ENCODE measurements at regions not wholly inside any gene's neighbourhood (a gene's known extent, or its start where the extent isn't known, plus 50 kb on each side); places are given as distances from the start of the nearest gene placed in this dataset.
"Not testable (repeated sequence)": the region's sequence is repeated elsewhere in the genome, so short reads cannot be mapped to it uniquely, and the experiment has no call there.

DNA sequence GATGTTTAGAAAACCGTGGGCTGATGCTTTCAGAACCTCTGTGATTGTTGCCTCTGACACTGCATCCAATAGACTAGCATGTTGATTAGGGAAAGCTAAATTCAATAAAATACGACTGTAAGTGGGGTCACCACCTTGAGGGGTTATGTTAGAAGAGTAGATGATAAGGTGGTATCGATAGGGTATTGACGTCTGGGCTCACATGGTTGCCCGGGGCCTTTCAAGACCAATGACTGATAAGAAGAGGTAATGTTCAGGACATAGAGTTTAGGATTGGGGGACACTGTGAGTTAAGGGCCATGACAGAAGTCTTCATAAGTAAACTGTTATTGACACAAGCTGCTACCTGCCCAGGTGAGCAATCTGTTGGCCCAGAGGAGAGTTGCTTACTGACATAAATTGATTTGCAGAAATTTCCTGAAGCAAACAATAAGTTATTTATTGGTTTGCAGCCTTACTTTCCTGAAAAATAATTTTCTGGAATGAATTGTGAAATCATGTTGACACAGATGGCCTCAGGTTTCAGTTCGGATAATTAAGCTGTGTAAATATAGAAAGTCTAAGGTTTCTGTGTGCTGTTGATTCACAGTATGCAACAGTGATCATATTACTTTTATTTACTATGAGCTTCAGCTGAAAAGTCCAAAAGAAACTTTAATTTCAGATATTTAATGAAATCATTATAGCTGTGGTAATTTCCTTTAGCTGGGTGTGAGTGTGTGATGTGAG lies 289.9 kb upstream of the PRSS16 start:
- DNase-seq, result not testable (repeated sequence)

DNA sequence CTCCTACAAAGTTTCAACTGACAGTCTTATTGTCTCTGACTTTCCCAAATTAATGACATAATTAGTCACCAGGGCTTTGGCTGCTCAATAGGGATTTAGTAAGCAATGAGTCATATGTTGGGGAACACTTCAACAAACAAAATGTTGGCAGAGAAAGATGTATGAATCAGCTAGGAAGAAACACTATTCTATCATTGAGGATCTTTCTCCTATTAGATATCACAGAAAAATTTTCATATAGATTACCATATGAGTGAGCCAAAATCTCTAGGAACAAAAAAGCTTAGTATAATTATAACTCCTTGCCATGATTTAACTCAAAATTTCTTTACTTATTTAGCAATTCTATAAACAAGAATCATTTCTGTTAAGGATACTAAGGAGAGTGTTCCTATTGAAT lies 286.3 kb upstream of the PRSS16 start:
- DNase-seq, result not testable (repeated sequence)

DNA sequence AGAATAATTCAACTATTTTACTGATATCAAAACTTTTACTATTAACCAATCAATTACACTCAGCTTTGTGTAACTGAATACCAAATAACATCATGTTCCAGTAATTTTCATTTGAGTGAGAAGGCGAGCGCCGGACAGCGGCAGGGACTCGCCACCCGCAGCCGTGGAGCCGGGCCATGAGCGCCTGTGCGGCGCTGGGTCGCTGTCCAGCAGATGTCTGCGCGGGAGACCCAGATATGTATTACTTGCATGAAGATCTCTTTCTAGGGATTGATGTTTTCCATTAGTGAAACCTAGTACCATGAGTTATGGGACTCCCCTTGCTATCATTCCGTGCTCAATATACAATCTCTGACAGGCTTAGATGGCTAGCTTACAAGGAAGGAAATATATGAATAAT lies 245.1 kb upstream of the PRSS16 start:
- no peak for DNase-seq

DNA sequence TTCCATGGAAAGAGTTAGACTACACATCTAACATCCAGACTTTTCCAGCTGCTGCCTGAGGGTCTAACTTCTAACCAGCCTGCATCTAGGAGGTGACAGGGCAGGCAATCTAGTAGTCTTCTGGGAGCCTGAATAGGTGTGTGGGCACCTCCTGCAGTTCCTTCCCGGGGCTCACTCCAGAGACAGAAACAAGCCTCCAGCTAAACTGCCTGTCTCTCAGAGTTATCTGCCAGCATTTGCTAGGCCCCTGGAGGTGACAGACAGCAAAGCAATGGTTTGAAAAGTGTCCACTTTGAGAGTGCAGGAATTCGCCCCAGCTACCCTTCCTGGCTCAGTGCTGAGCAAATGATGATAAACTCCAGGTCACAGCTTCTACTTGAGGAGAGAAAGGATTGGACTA lies 240.5 kb upstream of the PRSS16 start:
- DNase-seq, result no peak

DNA sequence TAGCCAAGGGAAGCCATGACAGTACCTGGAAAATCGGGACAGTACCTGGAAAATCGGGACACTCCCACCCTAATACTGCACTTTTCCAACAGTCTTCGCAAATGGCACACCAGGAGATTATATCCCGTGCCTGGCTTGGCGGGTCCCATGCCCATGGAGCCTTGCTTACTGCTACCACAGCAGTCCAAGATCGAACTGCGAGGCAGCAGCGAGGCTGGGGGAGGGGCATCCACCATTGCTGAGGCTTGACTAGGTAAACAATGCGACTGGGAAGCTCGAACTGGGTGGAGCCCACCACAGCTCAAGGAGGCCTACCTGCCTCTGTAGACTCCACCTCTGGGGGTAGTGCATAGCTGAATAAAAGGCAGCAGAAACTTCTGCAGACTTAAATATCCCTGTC lies 238.9 kb upstream of the PRSS16 start:
- DNase-seq, result not testable (repeated sequence)

DNA sequence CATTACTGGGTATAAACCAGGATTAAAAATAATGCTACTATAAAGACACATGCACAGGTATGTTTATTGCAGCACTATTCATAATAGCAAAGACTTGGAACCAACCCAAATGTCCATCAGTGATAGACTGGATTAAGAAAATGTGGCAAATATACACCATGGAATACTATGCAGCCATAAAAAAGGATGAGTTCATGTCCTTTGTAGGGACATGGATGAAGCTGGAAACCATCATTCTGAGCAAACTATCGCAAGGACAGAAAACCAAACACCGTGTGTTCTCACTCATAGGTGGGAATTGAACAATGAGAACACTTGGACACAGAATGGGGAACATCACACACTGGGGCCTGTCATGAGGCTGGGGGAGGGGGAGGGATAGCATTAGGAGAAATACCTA lies 233.4 kb upstream of the PRSS16 start:
- not testable (repeated sequence) for DNase-seq

DNA sequence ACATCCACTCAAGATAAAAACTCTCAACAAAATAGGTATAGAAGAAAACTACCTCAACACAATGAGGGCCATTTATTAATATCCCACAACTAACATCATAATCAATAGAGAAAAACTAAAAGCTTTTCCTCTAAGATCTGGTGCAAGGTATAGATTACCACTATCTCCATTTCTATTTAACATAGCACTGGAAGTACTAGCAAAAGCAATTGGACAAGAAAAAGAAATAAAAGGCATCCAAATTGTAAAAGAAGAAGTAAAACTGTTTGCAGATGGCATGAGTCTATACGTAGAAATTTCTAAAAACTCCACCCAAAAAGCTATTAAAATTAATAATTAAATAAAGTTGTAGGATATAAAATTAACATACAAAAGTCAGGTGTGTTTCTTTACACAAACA lies 230.8 kb upstream of the PRSS16 start:
- no peak for DNase-seq

DNA sequence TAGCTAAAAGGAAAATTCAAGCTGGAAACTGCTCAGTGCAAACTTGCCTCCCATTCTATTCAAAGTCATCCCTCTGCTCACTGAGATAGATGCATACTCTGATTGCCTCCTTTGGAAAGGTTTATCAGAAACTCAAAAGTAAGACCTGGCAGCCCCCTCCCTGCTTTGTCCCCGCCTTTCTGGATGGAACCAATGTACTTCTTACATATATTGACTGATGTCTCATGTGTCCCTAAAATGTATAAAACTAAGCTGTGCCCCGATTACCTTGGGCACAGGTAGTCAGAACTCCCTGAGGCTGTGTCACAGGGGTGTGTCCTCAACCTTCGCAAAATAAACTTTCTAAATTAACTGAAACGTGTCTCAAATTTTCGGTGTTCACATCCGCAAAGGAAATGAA lies 229.1 kb upstream of the PRSS16 start:
- DNase-seq, result not testable (repeated sequence)

DNA sequence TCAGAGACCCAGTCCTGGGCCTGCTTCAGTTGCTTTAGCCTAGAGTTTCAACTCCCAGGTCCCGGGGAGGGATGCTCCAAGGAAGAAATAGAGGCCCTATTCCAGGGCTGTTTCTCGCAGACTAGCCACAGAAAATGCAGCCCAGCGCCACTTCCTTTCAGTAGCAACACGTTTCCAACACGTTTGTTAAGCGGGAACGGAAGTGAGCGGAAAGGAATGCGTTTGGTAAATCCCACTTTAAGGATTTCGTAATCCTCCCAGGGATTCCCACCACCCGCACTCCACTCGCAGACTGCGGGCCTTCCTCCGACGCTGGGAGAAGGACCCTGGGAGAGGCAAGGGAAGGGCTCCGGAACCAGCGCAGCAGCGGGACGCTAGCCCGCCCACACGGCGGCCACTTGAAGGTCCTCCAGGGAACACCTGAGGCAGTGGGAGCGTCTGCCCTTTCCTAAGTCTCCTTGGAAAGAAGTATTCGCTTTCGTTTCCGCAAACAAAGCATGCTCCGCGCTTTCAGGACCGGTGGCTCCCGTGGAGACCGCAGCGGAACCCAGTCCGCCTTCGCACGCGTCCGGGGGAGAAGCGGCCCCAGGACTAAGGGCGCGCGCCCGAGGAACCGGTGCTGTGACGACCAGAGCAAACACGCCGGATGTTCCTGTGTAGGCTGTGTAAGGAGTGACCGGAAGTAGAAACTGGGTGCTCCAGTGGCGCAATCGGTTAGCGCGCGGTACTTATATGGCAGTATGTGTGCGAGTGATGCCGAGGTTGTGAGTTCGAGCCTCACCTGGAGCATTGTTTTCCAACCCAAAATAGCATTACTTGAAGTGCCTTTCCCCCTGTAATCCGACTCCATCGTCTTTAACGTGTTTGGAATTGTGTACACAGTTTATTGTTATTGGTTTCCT lies 227.6 kb upstream of the PRSS16 start:
- peak; percentile 76 for DNase-seq

DNA sequence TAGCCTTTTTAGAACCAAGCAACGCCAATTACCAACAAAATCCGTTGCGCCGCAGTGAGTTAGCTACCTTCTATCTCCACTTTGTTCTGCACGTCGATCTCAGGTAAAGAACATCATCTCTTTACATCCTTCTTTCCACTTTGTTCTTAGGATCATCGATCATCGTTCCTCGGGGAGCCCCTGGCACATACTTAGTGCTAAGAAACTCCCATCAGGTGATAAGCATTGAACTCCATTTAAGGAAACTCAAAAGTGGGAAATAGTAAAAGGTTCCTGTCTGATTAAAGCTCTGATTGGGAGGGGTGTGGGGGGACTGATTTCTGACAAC lies 227.0 kb upstream of the PRSS16 start:
- no peak for DNase-seq

DNA sequence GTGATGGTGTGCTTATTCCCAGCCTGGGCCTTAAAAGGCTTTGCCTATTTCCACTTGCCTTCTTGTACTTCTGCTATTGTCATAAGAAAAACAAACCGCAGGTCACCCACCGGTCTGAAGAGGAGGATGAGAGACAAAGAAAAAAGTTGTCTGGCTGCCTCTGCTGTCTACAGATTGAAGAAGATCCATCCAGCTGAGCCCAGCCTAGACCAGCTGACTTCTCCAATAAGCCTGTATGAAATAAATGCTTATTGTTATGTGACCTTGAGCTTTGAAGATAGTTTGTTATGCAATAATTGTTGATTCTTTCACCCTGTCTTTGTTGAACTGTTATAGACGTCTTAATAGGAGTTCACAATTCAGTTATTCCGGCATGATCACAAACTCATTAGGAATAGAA lies 223.8 kb upstream of the PRSS16 start:
- DNase-seq, result no peak

DNA sequence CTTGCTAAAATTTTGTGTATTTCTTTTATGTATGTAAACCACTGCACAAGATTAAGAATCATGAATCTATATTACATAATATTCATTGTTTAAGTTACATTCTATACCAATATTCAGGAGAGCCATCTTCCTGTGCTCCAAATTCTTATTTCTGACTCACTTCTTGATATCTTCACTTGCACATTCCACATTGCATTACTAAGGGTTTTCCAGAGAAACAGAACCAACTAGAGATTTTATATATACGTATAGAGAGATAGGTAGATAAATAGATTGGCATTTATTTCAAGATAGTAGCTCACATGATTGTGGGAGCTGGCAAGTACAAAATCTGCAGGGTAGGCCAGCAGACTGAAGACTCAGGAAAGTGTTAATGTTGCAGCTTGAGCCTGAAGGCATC lies 222.2 kb upstream of the PRSS16 start:
- no peak for DNase-seq

DNA sequence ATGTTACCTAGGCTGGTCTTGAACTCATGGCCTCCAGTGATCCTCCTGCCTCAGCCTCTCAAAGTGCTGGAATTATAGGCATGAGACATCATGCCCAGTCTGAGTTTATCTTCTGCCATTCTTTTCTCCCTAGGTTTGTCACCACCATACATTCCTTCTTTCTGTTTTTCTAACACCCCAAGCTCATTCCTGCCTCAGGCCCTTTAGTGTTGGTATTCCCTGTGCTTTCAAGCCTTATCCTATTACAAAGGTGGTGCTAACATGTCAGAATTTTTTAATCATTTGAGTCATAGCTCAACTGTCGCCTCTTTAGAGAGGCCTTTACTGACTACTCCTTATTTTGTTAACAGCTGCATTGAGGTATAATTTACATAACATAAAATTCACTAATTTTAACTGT lies 221.1 kb upstream of the PRSS16 start:
- DNase-seq, result no peak

DNA sequence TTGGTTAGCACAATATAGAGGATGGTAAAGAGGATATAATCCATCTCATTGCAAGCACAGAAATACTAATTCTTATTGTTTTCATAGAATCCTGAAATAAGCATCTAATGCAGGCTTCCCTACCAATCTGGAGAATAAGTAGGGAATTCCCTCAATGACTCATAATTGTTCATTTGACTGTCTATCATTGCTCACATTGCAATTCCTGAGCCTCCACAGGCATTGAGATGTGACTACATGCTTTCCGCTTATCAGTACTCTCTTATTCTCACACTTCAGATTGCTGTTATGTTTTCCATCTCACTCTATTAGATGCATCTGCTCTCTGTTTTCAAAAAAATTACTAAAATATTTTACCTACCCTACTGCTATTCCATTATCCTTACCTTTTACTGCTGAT lies 216.2 kb upstream of the PRSS16 start:
- no peak for DNase-seq

DNA sequence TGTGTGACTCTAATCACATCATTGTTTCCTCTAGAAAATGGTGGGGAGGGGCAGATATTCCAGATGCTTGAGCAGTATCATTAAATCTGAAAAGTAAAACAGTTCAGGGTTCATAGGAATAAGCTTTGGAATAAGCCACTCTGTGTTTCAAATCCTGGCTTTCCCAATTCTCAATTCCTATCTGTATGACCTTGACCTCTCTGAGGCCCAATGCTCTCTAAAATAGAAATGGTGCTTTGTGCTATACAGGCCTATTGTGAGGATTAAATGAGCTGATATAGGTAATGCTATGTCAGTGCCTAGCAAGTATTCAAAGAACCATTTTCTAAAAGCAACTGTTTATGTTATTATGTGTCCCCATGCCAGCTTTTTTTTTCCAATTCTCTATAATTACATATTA lies 209.0 kb upstream of the PRSS16 start:
- no peak for DNase-seq

DNA sequence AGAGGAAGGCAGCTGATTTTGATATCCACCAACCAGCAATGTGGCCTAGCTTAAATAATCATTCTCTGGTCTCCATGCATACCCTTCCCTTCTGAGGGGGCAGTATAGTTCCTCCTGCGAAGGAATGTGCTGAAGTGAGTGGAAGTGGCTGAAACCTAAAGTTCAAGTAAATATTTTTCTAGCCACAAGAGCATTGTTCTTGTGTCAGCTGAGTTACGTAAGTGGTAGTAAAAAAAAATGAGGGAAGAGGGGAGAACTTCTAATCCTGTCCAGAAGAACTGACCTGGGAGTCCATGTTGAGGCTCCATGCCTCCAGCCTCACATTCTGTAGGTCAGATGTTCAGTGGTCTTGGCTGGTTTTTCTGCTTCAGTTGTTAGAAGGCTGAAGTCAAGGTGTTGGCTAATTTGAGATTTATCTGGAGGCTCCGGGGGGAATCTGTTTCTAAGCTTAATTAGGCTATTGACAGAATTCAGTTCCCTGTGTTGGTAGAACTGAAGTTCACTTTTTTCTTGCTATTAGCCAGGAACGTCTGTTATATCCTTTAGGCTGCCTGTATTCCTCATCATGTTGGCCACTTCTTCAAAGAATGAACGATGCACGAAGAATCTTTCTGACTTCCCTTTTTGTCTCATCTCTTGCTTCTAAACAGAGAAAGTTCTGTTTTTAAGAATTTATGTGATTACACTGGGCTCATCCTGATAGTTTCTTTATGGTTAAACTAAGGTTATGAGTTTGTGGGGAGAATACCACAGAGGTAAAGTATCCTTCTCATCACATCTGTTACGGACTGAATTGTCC lies 207.1 kb upstream of the PRSS16 start:
- no peak for DNase-seq

DNA sequence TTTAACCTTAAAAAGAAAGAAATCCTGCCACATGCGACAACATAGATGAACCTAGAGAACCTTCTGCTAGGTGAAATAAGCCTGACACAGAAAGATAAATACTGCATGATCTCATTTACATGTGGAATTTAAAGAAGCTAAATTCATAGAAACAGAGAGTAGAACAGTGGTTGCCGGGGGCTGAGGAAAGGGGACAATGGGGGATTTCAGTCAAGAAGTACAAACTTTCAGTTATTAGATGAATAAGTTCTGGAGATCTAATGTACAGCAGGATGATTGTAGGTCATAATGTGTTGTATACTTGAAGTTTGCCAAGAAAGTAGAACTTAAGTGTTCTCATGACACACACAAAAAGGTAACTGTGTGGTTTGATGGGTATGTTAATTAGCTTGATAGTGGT lies 204.3 kb upstream of the PRSS16 start:
- DNase-seq, result no peak

DNA sequence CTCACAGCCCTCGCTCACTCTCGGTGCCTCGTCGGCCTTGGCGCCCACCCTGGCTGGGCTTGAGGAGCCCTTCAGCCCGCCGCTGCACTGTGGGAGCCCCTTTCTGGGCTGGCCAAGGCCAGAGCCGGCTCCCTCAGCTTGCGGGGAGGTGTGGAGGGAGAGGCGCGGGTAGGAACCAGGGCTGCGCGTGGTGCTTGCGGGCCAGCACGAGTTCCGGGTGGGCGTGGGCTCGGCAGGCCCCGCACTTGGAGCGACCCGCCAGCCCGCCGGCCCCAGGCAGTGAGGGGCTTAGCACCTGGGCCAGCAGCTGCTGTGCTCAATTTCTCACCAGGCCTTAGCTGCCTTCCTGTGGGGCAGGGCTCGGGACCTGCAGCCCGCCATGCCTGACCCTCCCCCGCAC lies 202.4 kb upstream of the PRSS16 start:
- not testable (repeated sequence) for DNase-seq

DNA sequence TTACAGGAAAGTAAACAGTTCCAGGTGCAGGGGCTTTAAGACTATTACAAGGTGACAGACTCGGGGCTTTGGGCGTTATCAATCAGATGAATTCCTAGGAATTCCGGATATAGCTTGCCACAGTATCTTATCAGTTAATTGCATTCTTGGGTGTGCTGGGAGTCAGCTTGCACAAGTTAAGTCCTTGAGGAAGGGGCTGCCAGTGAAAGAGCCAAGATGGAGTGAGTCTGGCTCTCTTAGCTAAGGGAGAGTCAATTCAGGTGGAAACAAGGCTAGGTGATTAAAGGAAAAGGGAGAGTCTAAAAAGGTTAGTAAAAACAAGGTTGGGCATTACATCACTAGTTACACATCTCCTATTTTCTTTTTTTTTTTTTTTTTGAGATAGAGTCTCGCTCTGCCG lies 199.8 kb upstream of the PRSS16 start:
- DNase-seq, result not testable (repeated sequence)

DNA sequence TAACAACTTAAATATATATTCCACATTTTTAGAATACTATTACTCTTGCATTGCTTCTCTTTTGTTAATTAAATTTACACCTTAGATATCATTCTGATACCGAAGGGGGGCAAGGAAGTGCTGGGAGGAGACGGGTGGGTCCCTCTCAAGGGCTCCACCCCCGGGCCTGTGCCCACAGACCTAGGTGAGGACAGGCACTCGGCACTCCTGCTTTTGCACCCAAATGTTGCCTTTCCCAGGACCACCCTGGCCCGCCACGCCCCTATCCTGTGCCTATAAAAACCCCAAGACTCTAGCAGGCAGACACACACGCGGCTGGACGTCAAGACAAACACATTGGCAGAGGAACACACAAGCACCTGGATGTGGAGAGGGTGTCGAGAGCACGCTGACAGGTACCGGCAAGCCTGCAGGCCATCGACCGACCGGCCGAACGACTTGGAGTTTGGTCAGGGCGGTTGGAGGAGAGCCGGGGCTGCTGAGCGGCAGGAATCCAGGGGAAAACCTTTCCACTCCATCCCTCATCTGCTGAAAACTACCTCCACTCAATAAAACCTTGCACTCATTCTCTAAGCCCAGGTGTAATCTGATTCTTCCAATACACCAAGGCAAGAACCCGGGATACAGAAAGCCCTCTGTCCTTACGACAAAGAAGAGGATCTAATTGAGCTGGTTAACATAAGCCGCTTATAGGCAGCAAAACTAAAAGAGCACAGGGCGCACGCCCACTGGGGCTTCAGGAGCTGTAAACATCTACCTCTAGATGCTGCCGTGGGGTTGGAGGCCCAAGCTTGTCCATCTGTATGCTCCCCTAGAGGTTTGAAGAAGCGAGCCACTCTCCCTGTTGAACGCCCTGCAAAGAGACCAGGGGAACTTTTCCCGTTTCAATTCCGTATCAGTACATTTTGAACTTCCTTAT lies 197.4 kb upstream of the PRSS16 start:
- DNase-seq, result no peak

DNA sequence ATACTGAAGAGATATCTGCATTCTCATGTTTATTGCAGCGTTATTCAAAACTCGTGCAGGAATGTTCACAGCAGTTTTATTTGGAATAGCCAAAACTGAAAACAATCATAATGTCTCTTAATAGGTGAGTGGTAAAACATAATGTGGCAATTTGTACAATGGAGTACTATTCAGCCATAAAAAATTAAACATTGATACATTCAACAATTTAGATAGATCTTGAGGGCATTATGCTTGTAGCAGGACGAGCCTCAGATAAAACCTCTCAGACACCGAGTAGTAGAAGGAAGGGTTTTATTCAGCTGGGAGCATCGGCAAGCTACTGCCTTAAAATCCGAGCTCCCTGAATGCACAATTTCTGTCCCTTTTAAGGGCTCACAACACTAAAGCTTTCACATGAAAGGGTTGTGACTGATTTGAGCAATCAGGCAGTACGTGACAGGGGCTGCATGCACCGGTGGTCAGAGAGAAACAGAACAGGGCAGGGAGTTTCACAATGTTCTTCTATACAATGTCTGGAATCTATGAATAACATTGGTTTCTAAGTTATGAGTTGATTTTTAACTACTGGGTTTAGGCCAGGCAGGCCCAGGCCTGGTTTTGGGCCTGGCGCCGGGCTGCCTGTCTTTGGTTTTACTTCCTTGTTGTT lies 195.3 kb upstream of the PRSS16 start:
- DNase-seq, result not testable (repeated sequence)

DNA sequence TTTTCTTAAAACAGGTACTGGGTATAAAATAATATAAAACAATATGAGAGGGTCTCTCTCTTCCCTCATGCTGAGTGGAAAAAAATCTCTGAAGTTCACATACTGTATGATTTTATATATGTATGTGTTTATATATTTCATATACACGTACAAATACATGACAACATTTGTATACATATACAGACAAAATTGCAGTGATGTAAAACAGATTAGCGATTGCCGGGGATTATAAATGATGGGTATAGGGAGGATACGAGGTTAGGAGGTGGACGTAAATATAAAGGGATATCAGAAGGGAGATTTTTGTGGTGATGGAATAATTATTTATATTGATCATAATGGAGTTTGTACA lies 194.8 kb upstream of the PRSS16 start:
- DNase-seq, result no peak
